ENCODE measurements at regions not wholly inside any gene's neighbourhood (a gene's known extent, or its start where the extent isn't known, plus 50 kb on each side); places are given as distances from the start of the nearest gene placed in this dataset.

- TF ChIP-seq CTCF (conservative IDR thresholded peaks at IDR 0.05) (no peak), ZFX (IDR thresholded peaks at IDR 0.05) (no peak)
Observed at GRCh38 chrX:13128104-13128503, 83.7 kb upstream of the FAM9C start.
